ENCODE measurements at regions not wholly inside any gene's neighbourhood (a gene's known extent, or its start where the extent isn't known, plus 50 kb on each side); places are given as distances from the start of the nearest gene placed in this dataset.

DNA sequence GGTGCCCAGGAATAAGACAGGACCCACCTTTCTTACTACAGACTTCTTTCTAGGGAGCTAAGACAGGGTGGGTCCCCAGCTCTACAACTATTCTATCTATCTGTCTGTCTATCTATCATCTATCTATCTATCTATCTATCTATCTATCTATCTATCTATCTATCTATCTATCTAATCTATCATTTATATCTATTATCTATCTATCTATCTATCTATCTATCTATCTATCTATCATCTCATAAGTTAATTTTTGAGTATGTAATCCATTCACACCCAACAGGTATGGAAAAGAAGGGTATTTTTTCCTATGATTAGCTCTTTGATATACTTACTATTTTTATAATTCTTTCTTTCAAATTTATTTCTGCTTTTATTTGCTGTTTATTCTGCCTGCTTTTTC lies 55.9 kb downstream of the BAMBI start:
- Mint-ChIP-seq H3K36me3 (ENCODE audit: low read depth) (no peaks in the 10 kb centered on the region), H3K9me3 (ENCODE audit: insufficient read depth) (no peaks in the 10 kb centered on the region), H3K4me3 (no peak overlapping the region), H3K4me1 (ENCODE audit: low read depth) (no peaks in the 10 kb centered on the region), H3K27me3 (ENCODE audit: low read depth) (no peaks in the 10 kb centered on the region), H3K27ac (no peak overlapping the region)
- CTCF ChIA-PET, result no interaction called here
- ATAC-seq (no peak), DNase-seq (no peak)
- POLR2A ChIA-PET, result no interaction called here

DNA sequence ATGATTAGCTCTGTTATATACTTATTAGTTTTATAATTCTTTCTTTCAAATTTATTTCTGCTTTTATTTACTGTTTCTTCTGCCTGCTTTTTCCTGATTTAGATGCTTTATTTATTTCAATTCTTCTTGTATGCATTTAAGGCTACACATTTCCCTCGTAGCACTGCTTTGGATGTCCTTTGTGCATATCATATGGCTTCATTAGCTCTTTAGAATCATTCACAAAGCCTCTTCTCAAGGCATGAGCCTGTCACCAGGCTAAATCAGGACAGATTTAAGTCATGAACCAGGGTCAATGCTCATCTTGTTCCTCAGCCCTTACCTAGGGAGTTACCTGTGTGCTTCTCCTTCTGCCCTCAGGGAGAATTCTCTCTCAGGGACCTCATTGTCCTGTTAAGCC lies 56.3 kb downstream of the BAMBI start:
- Mint-ChIP-seq H3K36me3 (ENCODE audit: low read depth) (no peaks in the 10 kb centered on the region), H3K4me1 (ENCODE audit: low read depth) (no peaks in the 10 kb centered on the region), H3K4me3 (no peak overlapping the region), H3K27ac (no peak overlapping the region), H3K9me3 (ENCODE audit: insufficient read depth) (no peaks in the 10 kb centered on the region), H3K27me3 (ENCODE audit: low read depth) (peaks cover 2% of the 10 kb centered on the region)
- POLR2A ChIA-PET, result no interaction called here
- ATAC-seq (no peak), DNase-seq (no peak)
- CTCF ChIA-PET, result no interaction called here

DNA sequence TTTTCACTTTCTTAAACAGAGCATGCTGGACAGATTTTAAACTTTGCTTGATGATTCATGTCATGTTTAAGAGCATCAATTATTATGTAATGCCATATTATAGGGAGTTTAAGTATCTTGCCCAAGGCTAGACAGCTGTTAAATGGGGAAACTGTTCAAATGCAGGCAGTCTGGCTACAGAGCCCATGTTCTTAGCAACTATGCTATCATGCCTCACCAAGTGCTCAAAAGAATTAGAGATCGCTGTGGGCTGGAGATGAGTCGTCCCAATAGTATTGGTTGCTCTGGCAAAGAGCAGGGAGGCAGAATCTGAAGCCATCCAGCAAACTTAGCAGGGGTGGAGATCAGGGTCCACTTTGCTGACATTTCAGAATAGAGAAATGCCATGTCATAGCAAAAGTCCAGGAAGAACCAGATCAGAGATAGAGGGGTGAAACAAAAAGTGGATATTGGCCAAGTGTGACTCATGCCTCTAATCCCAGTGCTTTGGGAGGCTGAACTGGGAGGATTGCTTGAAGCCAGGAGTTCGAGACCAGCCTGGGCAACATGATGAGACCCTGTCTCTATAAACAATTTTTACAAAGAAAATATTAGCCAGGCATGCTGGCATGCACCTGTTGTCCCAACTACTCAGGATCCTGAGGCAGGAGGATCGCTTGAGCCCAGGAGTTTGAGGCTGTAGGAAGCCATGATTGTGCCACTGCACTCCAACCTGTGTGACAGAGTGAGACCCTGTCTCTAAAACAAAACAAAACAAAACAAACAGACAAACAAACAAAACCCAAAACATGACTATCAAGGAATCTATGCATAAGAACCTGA lies 57.8 kb downstream of the BAMBI start:
- Mint-ChIP-seq H3K9me3 (ENCODE audit: insufficient read depth) (no peaks in the 10 kb centered on the region), H3K27me3 (ENCODE audit: low read depth) (peaks cover 6% of the 10 kb centered on the region), H3K27ac (no peak overlapping the region), H3K4me1 (ENCODE audit: low read depth) (no peaks in the 10 kb centered on the region), H3K4me3 (no peak overlapping the region), H3K36me3 (ENCODE audit: low read depth) (no peaks in the 10 kb centered on the region)
- ATAC-seq, result no peak
- no peak for DNase-seq
- ChIA-PET CTCF (no interaction called here), POLR2A (no interaction called here)

DNA sequence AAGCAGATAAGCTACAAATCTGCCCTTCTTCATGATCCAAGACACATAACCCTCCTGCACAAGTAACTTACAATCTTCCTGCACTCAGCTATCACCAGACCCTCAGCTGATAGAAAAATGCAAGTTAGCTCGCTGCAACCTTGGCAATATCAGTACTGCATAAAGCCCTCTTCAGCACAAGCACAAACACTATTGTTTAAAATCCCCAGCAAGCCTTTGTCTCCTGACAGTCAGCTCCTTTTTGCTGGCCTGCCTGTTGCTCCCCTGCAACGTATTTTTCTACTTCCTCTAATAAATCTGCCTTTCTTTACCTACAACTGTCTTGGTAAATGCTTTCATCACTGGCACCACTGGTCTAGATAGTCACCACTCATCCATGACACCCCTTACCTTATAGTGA lies 59.8 kb downstream of the BAMBI start:
- no peak overlapping the region for H3K4me3 Mint-ChIP-seq
- DNase-seq (no peak), ATAC-seq (no peak)
- no peak overlapping the region for H3K27ac Mint-ChIP-seq
- no peaks in the 10 kb centered on the region for H3K36me3 Mint-ChIP-seq (ENCODE audit: low read depth)
- H3K9me3 Mint-ChIP-seq (ENCODE audit: insufficient read depth), result no peaks in the 10 kb centered on the region
- peaks cover 6% of the 10 kb centered on the region for H3K27me3 Mint-ChIP-seq (ENCODE audit: low read depth)
- ChIA-PET POLR2A (no interaction called here), CTCF (no interaction called here)
- no peaks in the 10 kb centered on the region for H3K4me1 Mint-ChIP-seq (ENCODE audit: low read depth)

DNA sequence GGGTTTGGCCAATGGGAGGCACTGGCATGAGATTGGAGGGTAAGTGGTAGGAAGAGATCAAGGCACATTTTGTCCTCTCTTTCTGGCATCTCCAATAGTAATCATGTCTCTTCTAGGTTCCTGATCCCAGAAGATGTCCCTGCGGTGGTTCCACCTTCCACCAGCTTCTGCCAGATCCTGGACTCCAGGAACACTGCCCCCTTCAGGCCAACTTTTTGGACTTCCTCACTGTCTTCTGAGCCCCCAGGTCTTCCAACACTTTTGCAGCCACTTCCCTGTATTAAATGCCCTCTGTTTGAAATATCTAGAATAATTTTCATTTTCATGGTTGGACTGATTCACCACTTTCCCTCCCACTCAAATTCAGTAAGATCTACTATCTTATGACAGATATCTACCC lies 60.9 kb downstream of the BAMBI start:
- no peak overlapping the region for H3K4me3 Mint-ChIP-seq
- H3K9me3 Mint-ChIP-seq (ENCODE audit: insufficient read depth), result no peaks in the 10 kb centered on the region
- ATAC-seq (no peak), DNase-seq (peak; percentile 21)
- peaks cover 6% of the 10 kb centered on the region for H3K27me3 Mint-ChIP-seq (ENCODE audit: low read depth)
- H3K36me3 Mint-ChIP-seq (ENCODE audit: low read depth), result no peaks in the 10 kb centered on the region
- ChIA-PET POLR2A (no interaction called here), CTCF (no interaction called here)
- no peak overlapping the region for H3K27ac Mint-ChIP-seq
- H3K4me1 Mint-ChIP-seq (ENCODE audit: low read depth), result no peaks in the 10 kb centered on the region

DNA sequence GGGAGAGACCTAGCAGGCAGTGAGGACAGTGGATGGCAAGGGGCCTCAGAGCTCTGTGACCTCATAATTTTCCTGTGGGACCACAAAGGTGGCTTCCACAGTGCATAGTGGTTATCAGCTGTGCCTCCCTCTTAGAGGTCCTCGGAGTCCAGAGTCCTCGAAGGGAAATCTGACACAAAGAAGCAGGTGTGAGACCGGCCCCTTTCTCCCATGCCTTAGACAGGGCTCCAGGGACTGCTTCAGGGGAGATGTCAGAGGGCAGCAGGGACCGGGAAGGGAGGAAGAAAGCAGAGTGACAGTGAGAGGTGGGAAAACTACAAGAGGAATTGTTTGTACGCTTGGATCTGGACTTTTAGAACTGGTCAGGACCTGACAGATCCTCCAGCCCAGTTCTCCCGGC lies 66.3 kb downstream of the BAMBI start:
- no peaks in the 10 kb centered on the region for H3K36me3 Mint-ChIP-seq (ENCODE audit: low read depth)
- ATAC-seq (no peak), DNase-seq (no peak)
- no peaks in the 10 kb centered on the region for H3K4me1 Mint-ChIP-seq (ENCODE audit: low read depth)
- no peak overlapping the region for H3K27ac Mint-ChIP-seq
- ChIA-PET CTCF (no interaction called here), POLR2A (no interaction called here)
- no peaks in the 10 kb centered on the region for H3K9me3 Mint-ChIP-seq (ENCODE audit: insufficient read depth)
- H3K27me3 Mint-ChIP-seq (ENCODE audit: low read depth), result peaks cover 5% of the 10 kb centered on the region
- no peak overlapping the region for H3K4me3 Mint-ChIP-seq

DNA sequence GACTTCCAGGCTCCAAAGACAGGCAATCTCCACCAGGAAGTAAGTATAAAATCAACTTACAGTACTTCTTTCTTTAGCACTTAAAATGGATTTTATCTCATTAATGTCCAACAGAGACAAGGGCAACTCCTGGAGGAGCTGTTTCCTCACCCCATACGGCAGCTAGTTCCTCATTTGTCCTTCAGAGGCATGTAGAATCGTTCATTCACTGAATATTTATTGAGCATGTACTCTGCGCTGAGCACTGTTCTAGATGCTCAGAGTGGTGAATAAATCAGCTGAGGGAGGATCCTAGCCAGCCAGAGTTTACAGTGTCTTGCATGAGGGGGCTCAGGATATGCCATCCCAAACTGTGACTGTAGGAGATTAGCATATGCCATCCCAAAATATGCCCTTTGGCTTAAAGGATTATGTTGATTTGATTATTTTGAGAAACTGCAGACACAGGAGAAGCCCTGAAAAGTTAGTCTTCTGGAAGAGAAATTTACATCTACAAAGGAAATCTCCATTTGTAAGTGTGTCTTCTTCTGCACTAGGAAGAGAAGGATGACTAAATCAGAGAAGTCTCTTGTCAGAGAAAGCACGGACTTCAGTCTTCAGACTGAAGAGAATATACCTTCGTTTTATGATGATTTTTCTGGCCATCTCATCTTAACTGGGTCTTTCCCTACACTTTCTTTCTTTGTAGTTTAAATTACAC lies 66.9 kb downstream of the BAMBI start:
- ATAC-seq, result no peak
- no peak overlapping the region for H3K4me3 Mint-ChIP-seq
- H3K27ac Mint-ChIP-seq, result no peak overlapping the region

DNA sequence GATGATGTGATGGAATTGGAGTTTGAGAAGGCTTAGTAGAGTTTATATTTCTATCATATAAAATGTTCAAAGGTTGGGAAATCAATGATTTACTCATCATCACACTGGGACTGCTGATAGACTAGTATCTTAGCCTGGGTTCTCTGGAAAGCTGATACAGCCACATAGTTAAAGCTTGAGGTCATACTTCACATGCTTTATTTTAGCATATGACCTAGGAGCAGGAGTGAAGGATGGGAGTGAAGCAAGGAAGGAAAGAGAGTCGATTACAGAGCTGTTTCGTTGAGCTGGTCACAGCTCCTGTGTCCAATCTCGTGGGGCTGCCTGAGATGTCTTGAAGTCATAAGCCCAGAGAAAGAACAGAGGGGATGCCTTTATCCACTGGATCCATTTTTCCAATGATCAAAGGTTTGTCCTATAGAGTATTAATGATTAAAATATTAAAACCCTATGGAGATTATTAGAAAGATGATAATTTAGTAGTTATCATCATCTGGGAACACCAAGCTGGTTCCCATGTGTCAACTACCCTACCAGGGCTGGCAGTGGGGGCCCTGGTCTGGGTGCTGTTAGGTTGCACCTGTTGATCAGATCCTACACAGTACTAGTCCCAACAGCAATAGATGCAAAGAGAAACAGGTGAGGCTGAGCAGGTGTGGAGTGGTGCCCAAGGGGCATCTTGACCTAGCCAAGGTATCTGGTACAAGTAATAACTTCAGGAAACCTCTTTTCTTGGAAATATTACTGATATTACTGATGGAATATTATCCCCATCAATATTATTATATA lies 77.8 kb downstream of the BAMBI start:
- ATAC-seq (no peak), DNase-seq (no peak)
- Mint-ChIP-seq H3K27me3 (ENCODE audit: low read depth) (peaks cover 5% of the 10 kb centered on the region), H3K9me3 (ENCODE audit: insufficient read depth) (peaks cover 5% of the 10 kb centered on the region), H3K4me3 (no peak overlapping the region), H3K36me3 (ENCODE audit: low read depth) (no peaks in the 10 kb centered on the region), H3K27ac (no peak overlapping the region), H3K4me1 (ENCODE audit: low read depth) (no peaks in the 10 kb centered on the region)
- ChIA-PET POLR2A (no interaction called here), CTCF (no interaction called here)

More for the DNA sequence above, 66.9 kb downstream of the BAMBI start:
- Mint-ChIP-seq H3K9me3 (ENCODE audit: insufficient read depth) (no peaks in the 10 kb centered on the region), H3K4me1 (ENCODE audit: low read depth) (no peaks in the 10 kb centered on the region), H3K36me3 (ENCODE audit: low read depth) (no peaks in the 10 kb centered on the region), H3K27me3 (ENCODE audit: low read depth) (no peaks in the 10 kb centered on the region)
- DNase-seq, result no peak
- ChIA-PET POLR2A (no interaction called here), CTCF (no interaction called here)

DNA sequence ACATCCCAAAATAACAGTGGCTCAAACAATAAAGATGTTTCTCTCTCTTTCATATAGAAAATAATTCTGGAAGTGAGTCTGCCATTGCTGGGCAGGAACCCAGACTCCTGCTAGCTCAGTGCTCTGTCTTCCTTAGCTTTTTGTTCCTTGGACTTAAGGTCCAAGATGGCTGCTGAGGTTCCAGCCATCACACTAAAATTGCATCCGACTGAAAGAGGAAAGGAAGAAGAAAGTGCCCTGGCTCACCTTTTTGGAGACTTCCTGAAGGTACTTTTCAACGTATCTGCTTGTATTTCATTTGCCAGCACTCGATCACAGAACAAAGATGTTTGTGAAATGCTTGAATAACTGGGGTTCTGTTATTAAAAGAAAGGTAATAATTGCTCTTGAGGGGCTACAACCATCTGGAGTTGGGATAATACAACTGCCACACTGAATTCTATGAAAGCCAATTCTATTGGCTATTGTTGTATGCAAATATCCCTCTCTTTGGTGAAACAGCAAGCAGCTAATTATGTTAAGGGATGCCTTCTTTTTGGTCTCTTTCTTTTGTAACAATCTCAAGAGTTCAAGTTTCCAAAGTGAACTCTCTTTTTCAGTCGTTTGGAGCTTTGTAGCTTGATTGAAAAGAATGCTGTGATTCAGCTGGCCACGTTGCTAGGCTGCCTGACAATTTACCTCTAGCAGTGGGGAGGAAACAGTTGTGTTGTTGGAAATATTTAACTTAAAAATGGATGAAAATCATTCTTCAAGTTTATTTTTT lies 83.9 kb downstream of the BAMBI start:
- no peaks in the 10 kb centered on the region for H3K36me3 Mint-ChIP-seq (ENCODE audit: low read depth)
- no peak overlapping the region for H3K27ac Mint-ChIP-seq

DNA sequence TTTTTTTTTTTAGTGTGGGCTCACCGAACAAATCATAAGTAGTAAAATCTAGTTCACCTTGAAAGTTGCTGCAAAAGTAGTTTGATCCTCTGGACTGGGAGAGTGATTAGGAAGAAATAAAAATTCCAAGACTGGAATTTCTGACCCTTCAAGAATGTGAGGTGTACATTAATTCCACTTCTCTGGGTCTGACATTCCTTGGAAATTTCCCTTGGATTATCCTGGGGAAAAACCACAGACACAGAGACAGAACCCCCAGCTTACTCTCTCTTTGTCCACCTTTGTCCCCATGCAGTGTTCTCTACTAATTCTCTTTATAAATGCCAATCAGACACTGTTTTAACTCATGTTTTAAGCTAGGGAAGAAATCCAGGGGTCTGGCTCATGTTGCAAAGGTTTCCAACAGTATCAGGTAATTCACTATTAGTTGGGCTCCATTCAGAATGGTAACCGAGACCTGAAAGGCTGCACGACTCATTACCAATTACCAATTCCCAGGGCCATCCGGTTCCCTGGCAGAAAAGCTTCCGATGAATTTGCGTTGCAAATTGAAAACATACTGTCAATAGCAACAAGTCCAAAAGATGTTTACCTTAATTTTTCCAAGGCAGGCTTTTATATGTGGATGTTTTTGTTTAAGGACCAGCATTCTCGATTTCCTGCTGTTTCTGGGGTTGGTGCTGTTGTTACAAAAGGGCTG lies 86.3 kb downstream of the BAMBI start:
- Mint-ChIP-seq H3K4me3 (no peak overlapping the region), H3K36me3 (ENCODE audit: low read depth) (no peaks in the 10 kb centered on the region), H3K27me3 (ENCODE audit: low read depth) (no peaks in the 10 kb centered on the region), H3K4me1 (ENCODE audit: low read depth) (no peaks in the 10 kb centered on the region), H3K27ac (no peak overlapping the region), H3K9me3 (ENCODE audit: insufficient read depth) (no peaks in the 10 kb centered on the region)
- ChIA-PET CTCF (no interaction called here), POLR2A (no interaction called here)
- DNase-seq (no peak), ATAC-seq (no peak)

More for the DNA sequence above, 83.9 kb downstream of the BAMBI start:
- DNase-seq (no peak), ATAC-seq (no peak)
- Mint-ChIP-seq H3K9me3 (ENCODE audit: insufficient read depth) (no peaks in the 10 kb centered on the region), H3K27me3 (ENCODE audit: low read depth) (no peaks in the 10 kb centered on the region), H3K4me1 (ENCODE audit: low read depth) (no peaks in the 10 kb centered on the region), H3K4me3 (no peak overlapping the region)
- CTCF ChIA-PET, result no interaction called here
- POLR2A ChIA-PET, result no interaction called here

DNA sequence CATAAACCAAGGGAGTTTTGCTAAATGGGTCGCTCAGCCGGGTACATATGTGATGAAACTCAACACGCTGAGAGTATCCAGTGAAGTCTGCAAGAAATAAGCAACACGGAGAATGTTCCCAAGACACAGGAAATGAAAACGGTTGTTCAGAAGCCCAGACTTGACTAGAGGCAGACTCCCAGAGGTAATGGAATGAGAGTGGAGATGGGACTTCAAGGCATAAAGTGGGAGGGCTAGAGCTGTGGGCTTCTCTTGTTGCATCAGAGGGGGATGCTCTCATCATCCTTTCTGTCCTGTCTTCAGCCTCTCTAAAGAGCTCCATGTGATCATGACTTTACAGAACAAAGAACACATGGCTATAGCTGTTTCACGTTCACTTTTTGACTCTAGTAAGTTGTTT lies 88.3 kb downstream of the BAMBI start:
- Mint-ChIP-seq H3K9me3 (ENCODE audit: insufficient read depth) (no peaks in the 10 kb centered on the region), H3K27ac (no peak overlapping the region), H3K4me3 (no peak overlapping the region), H3K36me3 (ENCODE audit: low read depth) (no peaks in the 10 kb centered on the region), H3K27me3 (ENCODE audit: low read depth) (no peaks in the 10 kb centered on the region), H3K4me1 (ENCODE audit: low read depth) (no peaks in the 10 kb centered on the region)
- ATAC-seq (no peak), DNase-seq (no peak)
- POLR2A ChIA-PET, result no interaction called here
- CTCF ChIA-PET, result no interaction called here

Measured in activated CD8-positive, alpha-beta T cell treated with anti-CD3 and anti-CD28 coated beads, Interleukin-2, amount 10 ng/mL, durations not matched to agents 7 days and 5 days (primary cell).